ENCODE measurements at regions not wholly inside any gene's neighbourhood (a gene's known extent, or its start where the extent isn't known, plus 50 kb on each side); places are given as distances from the start of the nearest gene placed in this dataset.

- DNase-seq: no peak
These were observed 382.9 kb downstream of the KCTD12 start for GRCh38 chr13:76503291-76503690.

- DNase-seq: no peak
These were observed 385.3 kb downstream of the KCTD12 start for GRCh38 chr13:76500894-76501293.

DNA sequence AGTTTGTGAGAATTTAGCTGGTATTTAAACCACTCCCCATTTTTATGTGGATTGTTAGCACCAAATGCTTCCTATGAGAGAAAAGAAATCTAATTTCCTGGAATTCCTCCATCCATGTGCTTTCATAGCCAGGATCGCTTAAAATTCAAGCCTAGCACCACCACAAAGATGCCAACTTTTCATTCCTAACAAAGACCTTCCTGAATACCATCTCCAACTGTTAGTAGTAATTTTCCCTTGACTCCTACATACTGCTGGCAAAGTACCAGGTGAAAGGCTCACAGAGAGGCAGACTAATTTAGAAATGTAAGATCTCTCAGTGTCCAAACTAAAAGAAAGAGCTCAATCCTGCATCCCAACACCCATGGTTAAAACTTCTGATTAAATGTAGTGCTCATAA is 386.3 kb downstream of the KCTD12 start:
- DNase-seq: no peak

DNA sequence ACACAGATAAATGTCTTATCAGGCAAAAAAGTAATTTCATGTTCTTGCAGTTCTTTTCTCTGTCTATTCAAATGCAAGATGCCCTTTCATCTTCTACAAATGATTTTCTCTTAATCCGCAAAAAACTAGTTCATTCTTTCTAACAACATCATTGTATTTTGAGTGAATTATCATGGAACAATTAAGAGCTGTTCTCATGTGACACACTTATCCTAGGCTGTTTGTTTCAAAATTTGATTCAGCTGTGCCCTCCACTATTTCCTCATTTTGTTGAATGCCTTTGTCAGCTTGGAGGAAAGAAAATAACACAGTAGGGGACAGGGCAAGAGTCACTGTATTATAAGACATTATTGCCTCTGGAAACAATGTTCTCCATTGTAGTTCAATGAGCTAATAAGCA is 396.9 kb downstream of the KCTD12 start:
- no peak for DNase-seq

DNA sequence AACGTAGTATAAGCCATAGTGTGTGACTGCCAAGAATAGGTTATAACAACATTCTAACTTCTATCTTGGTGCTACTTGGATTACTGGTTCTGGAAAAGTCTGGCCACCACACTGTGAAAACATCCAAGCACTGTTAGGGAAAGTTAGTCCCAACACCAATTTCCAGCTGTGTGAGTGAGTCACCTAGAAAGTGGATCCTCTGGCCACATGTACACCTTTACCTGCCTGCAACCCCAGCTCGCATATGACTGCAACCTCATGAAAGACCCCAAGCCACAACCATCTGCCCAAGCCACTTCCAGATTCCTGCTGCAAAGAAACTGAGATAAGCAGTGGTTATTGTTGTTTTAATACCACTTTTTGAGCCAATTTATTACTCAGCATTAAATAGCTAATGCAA is 404.5 kb downstream of the KCTD12 start:
- no peak for DNase-seq

GRCh38 chr13:76474966-76475365 is 411.2 kb downstream of the KCTD12 start:
- DNase-seq: no peak

- no peak for DNase-seq
These were observed 411.8 kb downstream of the KCTD12 start for GRCh38 chr13:76474356-76474755.

GRCh38 chr13:76473552-76474134 is 412.6 kb downstream of the KCTD12 start:
- peak; percentile 18 to 69 (median 54) for DNase-seq

DNA sequence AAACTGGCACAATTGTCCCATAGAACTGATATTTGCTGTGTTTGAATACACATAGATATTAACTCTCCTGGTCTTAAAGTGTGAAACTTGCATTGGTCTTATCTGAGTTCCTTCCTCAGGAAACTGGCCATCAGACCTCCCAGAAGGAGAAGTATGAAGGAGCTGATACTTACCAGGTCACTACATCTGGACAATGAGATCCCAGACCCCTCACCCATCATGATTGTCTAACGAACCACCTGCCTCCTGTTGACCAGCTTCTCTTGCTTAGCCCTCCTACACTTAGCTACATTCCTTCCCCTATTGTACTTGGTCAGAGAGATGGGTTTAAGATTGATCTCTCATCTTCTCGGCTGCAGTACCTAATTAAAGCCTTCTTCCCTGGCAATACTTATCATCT is 413.3 kb downstream of the KCTD12 start:
- DNase-seq: no peak

GRCh38 chr13:76471486-76471885 is 414.7 kb downstream of the KCTD12 start:
- DNase-seq: no peak

GRCh38 chr13:76470991-76471390 is 415.2 kb downstream of the KCTD12 start:
- no peak for DNase-seq

DNA sequence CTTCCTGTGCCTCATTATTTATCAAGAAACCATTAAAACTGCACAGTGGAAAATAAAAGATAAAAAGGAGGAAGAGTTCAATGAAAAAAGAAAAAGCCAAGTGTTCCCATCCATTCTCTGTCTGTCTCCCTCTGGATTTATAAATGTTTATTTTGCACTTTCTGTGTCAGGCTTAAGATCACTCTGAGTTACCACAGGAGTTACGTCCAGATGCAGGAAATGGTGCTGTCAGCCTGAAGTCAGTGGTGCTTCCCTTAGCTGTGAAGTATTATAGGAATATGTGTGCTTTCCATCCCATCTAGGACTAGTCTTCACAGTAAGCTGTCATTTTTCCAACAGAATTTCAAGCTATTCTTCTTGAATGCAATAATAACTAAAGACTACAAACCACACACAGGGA is 420.2 kb downstream of the KCTD12 start:
- no peak for DNase-seq

GRCh38 chr13:76463314-76463713 is 422.9 kb downstream of the KCTD12 start:
- DNase-seq: no peak

DNA sequence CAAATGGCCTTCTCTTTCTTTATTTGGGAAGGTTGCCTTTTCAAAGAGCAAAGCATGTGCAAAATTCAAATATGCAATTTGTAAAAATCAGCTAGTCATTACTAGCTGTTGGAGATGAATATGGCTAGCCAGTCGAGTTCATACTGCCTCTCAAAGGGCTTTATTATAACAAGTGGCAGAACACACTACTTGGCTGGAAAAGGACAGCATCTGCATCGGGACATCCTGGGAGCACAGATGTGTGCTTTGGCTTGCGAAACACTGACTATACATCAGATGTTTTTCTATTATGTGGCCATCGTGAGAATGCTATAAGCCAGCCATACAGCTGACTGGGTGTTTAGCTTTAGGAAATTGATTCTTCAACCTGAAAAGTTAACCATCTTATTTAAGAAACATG is 424.2 kb downstream of the KCTD12 start:
- DNase-seq: no peak

GRCh38 chr13:76461484-76461883 is 424.7 kb downstream of the KCTD12 start:
- DNase-seq: no peak

DNA sequence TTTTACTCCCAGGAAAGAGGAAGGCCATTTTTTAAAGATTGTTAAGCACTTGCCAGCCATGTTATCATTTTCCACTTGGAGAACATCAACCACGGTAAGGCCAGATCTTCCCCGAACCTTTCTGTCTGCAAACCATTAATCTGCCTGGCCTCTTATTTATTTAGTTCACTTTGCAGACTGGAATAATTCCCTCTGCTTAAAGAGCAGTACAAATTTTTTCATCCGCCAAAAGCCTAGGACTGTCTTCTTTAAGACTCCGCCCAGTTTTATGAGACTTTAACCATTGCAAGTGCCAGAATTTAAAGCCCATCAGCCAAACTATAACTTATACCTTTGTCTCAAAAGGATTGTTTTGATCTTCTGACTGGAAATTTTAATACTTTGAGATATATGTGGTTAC is 426.3 kb downstream of the KCTD12 start:
- DNase-seq: no peak

GRCh38 chr13:76455960-76456359 is 430.2 kb downstream of the KCTD12 start:
- DNase-seq: no peak

DNA sequence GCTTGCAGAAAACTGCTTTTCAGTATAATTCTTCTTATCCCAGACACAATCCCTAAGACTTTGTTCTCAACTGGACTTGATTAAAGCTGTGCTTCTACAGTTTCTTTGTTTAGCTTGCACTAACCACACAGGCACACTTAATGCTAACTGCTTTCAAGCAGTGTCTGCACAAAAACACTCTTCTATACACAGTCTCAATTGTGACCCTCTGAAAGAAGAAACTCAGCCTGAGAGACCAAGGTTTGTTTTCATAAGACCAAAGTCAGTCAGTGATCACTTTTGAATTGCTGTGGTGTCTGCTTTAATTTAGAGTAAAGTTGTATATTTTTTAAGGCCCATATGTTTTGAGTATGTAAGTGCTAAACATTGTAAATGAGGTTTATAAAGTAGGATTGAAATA is 431.2 kb downstream of the KCTD12 start:
- no peak for DNase-seq

GRCh38 chr13:76449716-76450115 is 436.5 kb downstream of the KCTD12 start:
- no peak for DNase-seq

DNA sequence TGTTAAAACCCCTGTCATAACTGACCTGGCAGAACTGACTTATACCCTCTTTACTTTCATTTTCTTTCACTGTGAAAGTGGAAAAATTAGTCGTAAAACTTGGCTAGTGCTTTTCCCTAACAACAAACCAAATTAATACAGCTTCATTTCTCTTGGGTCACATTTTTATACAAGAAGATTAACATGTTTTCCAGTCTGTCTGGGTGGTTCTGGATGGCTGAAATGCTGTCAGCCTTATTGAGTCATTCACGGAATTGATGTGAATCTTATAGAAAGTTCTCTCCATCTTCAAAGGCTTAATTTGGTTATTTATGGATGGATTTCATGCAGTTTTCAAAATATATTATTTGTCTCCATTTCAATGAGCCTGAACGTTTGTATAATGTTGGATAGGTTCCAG is 440.0 kb downstream of the KCTD12 start:
- no peak for DNase-seq

DNA sequence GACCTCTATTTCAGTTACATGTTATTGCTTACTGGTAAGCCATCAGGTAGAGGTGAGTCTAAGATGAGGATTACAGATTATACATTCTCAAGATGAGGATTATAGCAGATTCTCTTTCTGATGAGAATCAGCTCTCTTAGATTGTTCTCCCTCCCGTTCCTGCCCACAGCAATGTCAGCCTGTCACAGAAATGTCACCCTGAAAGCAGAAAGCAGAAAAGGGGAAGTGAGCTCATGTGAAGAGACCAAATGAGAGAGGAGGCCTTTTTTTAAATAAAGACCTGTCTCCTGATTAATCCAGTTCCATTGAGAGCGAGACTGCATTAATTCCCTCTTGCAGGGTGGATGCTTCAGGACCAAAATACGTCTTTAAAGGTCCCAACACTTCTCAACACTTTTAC is 445.6 kb downstream of the KCTD12 start:
- no peak for DNase-seq

GRCh38 chr13:76439546-76439945 is 446.7 kb downstream of the KCTD12 start:
- no peak for DNase-seq

DNA sequence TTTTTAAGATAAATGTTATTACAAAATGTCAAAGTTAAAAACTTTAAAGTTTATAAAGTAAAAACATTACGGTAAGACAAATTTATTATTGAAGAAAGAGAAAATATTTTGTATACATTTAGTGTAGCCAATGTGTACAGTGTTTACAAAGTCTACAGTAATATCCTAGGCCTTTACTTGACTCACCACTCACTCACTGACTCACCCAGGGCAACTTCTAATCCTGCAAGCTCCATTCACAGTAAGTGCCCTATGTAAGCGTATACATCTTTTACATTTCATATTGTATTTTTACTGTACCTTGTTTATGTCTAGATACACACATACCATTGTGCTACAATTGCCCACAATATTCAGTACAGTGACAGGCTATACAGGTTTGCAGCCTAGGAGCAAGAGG is 448.2 kb downstream of the KCTD12 start:
- DNase-seq: no peak

DNA sequence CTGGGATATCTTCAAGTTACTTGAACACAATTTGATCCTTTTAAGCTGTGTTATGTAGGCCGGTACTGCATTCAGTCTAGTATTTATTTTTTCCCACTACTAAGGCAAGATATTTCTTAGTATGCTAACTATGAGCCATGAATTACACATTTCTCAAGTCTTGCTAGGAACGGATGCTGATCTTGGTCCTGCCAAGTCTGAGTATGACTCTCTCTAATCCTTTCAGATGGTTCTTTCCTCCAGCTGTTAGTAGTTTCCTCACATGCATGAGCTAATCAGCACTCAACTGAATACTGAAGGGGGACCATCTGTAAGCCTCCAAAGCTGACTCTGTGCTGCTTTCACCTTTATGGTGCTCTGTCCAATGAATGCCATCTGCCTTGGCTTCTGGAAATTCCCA is 460.3 kb downstream of the KCTD12 start:
- DNase-seq: no peak

DNA sequence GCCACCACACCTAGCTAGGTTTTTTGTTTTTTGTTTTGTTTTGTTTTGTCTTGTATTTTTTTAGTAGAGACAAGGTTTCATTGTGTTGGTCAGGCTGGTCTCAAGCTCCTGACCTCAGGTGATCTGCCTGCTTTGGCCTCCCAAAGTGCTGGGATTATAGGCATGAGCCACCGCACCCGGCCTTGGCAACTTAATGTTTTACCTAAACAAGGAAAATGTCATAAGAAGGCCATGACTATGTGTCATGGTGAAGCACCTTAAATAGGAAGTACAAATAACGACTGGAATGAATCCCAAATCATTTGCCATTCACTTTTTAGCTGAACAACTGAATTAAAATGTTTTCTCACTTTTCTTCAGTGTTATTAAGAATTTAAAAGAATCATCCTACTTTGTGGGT is 465.2 kb downstream of the KCTD12 start:
- no peak for DNase-seq

- DNase-seq: no peak
These were observed 467.8 kb downstream of the KCTD12 start for GRCh38 chr13:76418404-76418803.
